ENCODE measurements at regions not wholly inside any gene's neighbourhood (a gene's known extent, or its start where the extent isn't known, plus 50 kb on each side); places are given as distances from the start of the nearest gene placed in this dataset.
"Not testable (repeated sequence)": the region's sequence is repeated elsewhere in the genome, so short reads cannot be mapped to it uniquely, and the experiment has no call there.

DNA sequence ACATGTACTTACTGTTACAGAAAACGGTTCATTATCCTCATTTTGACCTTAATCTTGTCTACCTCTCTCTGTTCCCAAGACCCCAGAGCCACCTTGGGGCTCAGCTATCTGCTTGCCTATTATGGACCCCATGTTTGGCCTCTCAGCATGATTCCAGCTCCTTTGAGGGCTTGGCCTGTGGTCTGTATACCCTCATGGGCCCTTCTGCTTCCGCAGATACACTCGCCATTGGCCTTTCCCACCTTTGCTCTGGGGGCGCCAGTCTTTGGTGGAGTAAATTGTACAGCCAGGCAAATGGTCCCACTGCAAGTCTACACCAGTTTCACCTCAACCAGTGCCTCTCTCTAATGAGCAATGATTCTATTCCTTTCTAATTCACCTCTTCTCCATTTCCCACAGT is 109.2 kb upstream of the ZNF746 start:
- no peak for DNase-seq (ENCODE audit: low read depth)

DNA sequence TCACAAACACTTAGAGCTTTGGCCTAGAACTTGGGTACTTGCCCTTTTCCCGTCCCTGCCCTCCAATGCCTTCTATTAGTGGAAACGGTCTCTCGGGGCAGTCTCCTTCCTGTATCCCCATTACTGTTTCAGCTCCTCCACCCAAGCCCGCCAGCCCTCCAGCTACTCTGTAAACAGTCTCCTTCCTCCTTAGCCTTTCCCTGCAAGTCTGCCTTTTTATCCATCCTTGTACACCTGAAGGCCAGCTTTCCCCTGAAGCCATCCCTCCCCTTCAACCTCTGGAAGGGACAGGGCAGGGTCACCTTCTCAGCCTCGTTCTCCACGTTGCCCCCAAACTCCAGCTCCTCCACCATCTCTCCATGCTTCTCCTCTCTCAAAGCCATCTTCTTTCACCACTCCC is 108.1 kb upstream of the ZNF746 start:
- DNase-seq (ENCODE audit: low read depth): no peak

- DNase-seq (ENCODE audit: low read depth): no peak
These were observed 106.9 kb upstream of the ZNF746 start for GRCh38 chr7:149604521-149604920.

DNA sequence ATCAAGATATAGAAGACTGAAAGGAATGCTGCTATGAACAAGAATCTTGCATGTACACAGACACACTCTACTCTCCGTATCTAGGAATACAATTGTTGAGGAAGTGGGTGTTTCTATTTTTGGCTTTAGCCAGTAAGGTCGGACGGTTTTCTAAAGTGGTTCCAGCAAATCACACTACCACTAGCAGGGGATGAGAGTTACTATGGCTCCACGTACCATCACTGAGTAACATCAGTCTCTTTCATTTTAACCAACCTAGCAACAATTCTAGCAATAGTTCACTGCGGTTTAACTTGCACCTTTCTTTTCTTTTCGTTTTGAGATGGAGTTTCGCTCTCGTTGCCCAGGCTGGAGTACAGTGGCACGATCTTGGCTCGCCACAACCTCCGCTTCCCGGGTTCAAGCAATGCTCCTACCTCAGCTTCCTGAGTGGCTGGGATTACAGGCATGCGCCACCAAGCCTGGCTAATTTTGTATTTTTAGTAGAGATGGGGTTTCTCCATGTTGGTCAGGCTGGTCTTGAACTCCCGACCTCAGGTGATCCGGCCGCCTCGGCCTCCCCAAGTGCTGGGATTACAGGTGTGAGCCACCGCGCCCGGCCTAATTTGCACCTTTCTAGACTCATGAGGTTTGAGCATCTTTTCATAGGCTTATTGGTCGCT is 103.2 kb upstream of the ZNF746 start:
- not testable (repeated sequence) for DNase-seq (ENCODE audit: low read depth)

DNA sequence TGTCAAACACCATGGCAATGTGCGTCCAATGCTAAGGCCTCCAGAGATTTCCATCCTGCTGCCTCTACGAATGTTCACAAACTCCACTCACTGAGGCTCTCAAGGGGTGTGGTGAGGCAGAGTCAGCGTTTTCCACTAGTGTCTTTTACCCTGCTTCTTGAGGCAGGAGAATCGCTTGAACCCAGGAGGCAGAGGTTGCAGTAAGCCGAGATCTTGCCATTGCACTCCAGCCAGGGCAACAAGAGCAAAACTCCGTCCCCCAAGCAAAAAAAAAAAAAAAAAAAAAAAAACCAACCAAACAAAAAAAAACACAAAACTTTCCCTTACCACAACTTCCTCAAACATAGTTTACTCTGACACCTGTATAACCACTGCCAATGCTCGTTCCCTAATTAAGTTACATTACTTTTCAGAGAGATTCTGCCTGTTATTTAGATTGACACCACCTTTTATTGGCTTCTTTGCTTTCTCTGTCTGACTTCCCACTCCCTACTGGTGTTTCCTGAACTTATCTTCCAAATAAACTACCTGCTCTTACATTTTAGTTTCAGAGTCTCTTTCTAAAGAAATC is 102.1 kb upstream of the ZNF746 start:
- no peak for DNase-seq (ENCODE audit: low read depth)

- DNase-seq (ENCODE audit: low read depth): peak; percentile 62
These were observed 101.2 kb upstream of the ZNF746 start for GRCh38 chr7:149598721-149599308.

DNA sequence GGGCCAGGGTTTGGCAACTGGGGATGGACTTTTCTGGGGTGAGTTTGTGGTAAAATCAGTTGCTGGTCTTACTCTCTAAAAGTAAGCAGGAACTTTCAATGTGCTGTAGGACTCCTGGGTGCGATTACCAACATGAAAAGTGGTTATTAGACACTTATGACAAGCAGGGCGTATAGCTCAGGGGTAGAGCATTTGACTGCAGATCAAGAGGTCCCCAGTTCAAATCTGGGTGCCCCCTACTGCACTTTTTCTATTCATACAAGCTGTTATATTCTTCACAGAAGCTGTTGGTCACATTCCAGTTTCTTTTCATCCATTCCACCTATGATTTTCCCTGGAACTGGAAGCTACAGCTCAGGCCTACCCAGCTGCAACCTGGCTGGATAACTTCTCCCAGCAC is 100.2 kb upstream of the ZNF746 start:
- DNase-seq (ENCODE audit: low read depth): not testable (repeated sequence)

GRCh38 chr7:149595541-149595940 is 97.9 kb upstream of the ZNF746 start:
- DNase-seq (ENCODE audit: low read depth): peak; percentile 50

DNA sequence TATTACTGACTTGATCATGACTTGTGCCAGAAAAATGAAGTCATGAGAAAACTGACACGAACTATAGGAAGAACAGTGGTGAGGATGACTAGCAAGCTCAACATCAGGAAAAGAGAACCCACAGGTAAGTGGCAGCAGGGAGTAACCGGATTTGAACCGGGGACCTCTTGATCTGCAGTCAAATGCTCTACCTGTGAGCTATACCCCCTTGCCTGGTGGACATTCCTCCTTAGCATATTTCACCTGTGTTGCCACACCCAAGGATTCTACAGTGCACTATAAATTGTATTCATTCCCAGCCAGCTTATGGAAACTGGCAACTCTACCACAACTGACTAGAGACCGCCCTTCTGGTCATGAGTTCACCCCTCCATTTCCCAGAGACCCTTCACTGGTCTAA is 97.5 kb upstream of the ZNF746 start:
- DNase-seq (ENCODE audit: low read depth): no peak

DNA sequence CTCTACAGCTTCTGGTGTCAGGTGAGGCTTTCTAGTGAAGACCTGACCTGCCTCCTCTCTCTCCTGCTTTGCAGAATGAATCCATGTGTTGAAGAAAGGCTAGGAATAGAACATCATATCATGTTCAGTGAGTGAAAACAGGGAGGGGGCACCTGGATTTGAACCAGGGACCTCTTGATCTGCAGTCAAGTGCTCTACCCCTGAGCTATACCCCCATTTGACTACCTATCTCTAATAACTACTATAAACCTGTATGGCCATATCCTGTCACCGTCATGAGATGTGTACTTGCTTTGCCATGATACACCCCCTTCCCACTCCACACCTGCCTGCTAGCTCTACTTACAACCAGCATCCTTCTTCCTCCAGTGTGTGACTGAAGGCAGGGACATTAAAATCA is 91.3 kb upstream of the ZNF746 start:
- no peak for DNase-seq (ENCODE audit: low read depth)

DNA sequence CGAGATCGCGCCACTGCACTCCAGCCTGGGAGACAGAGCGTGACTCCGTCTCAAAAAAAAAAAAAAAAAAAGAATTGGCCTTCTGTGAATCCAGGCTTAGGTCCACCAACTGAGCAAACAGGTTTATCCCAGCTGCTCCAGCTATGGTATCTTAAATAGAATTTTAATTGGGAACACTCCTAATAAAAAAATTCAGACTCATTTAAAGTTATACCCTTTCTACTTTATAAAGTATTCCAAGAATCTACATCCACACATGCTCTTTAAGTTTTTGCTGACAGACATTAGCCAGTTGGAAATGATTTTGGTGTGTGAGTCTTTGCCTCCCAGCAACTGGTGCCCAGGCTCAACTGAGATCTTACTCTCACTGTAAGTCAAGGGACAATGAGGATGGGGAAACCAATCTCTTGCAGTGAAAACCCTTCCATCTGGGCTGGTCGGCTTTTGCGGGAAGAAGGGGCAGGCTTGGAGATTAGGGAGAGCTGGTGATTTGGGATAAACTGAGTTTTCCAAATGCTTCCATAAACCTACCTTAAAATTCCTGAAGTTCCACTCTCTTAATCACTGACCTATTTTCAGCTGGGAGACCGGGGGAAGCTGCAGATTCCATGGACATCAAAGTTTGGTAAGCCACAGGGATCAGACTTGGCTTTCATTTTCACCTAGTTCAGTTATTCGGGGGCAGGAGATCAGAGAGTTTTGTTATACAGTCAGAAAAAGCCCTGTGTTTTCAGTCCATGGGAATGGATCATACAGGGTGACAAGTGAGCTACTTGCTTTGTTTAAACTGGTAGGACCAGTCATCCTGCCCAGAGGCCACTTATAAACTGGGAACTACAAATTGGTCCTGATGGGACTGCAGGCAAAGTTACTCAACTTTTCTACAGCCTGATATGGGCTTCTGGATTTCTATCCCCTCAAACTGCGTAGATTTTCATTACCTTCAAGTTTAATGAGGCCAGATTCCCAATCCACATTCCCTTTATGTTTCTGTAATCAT is 89.3 kb upstream of the ZNF746 start:
- peak; percentile 80 for DNase-seq (ENCODE audit: low read depth)

DNA sequence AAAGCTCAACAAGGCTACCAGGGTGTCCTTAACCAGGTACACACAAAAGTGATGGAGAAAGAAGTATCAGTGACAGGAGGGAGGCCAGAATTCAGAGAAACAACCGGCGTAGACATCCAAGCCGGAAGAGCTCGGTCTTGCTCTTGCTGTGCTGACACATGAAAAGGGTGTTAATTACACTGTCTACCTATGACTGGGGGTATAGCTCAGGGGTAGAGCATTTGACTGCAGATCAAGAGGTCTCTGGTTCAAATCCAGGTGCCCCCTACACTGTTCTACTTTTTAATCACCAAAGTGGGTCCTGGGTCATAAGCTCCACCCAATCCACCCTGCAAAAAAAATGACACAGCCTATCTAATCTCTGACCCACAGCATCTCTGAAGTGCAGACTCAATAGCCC is 86.9 kb upstream of the ZNF746 start:
- no peak for DNase-seq (ENCODE audit: low read depth)

- no peak for DNase-seq (ENCODE audit: low read depth)
These were observed 86.4 kb upstream of the ZNF746 start for GRCh38 chr7:149584009-149584408.

GRCh38 chr7:149580328-149580727 is 82.7 kb upstream of the ZNF746 start:
- no peak for DNase-seq (ENCODE audit: low read depth)

- not testable (repeated sequence) for DNase-seq (ENCODE audit: low read depth)
These were observed 81.8 kb upstream of the ZNF746 start for GRCh38 chr7:149579365-149579764.

GRCh38 chr7:149574428-149574827 is 76.8 kb upstream of the ZNF746 start:
- DNase-seq (ENCODE audit: low read depth): not testable (repeated sequence)

DNA sequence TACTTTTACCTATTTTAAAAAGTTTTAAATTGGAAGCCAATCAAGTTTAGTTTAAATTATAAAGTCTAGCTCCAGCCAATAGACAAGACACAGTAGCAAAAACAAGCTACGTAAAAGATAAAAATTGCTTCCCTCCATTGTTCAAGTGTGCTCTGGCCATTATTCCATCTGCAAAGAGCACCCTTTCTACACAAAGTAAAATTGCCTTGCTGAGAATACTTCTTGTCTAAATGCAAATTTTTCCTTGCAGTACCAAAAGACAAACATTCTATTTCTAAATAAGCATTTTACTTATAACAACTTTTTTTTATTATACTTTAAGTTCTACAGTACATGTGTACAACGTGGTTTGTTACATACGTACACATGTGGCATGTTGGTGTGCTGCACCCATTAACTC is 75.9 kb upstream of the ZNF746 start:
- DNase-seq (ENCODE audit: low read depth): no peak

DNA sequence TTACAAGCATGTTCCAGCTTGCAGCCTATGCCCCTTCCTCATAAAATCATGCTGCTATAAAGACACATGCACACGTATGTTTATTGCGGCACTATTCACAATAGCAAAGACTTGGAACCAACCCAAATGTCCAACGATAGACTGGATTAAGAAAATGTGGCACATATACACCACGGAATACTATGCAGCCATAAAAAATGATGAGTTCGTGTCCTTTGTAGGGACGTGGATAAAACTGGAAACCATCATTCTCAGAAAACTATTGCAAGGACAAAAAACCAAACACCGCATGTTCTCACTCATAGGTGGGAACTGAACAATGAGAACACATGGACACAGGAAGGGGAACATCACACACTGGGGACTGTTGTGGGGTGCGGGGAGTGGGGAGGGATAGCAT is 75.3 kb upstream of the ZNF746 start:
- not testable (repeated sequence) for DNase-seq (ENCODE audit: low read depth)

DNA sequence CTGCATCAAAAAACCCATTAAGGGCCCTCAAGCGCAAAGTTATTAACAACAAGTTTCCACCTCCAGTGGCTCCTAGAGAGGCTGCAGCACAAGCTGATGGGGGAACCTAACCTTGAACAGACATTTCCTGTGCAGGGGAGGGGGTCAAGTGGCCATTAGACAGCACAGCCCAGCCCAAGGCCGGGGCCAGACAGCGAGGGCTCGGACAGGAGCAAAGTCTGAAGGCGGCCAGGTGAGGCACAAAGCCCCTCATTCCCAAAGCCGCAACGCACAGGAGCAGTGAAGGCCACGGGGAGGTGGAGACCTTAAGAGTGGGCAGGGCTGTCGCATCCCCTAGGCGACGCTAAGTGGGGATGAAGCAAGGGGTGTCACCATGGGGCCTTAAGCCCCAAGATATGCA is 73.2 kb upstream of the ZNF746 start:
- no peak for DNase-seq (ENCODE audit: low read depth)

DNA sequence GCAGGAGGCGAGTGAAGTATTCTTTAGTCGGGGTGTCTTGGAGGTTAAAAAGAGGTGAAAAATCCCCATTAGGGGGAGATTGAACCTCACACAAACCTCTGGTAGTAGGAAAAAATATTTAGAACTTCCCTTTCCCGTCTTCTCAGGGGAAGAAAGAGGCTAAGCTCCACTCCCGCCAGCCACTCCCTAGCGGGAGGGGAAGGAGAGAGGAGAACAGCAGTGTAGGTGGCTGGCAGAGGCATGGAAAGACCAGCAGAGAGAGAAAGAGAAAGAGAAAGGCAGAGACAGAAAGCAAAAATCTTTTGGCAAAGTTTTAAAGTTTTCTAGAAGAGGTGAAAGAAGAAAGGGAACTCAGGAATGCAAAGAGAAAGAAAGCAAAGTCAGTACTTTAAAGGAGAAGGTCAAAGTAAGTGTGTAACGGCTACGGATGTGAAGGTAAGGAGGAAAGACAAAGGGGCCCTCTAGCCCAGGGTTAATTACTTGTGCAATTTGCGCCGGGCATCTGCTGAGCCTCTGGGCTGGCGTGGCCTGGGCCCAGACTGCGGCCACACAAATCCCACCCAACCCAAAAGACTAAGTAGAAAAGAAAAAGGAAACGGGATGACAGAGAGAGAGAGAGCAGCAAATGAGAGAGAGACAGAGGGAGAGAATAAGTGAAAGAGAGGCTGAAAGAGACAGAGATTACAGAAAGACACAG is 72.3 kb upstream of the ZNF746 start:
- DNase-seq (ENCODE audit: low read depth): no peak
